ENCODE measurements at regions not wholly inside any gene's neighbourhood (a gene's known extent, or its start where the extent isn't known, plus 50 kb on each side); places are given as distances from the start of the nearest gene placed in this dataset.

DNA sequence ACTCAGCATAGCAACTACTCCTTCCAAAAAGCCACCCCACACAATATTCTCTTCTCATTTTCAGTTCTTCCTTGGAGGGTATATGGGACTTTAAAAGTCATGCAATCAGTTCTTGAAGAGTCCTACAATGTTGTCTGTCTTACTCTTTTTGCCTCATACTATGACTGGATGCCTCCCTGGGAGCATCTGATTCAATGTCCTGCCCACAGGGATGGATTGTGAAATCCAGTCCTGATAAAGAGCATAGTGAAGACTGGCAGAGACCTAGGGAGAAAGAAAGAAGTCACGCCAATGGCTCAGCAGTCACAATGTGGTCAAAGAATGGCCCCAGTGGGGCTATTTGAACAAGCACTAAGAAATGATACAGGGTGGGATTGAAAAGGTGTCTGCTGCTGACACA lies 155.1 kb upstream of the SERPINE2 start:
- Histone ChIP-seq H3K27me3 (ENCODE audit: control insufficient read depth, extremely low read depth, insufficient read depth, low read length) (no peaks in the 10 kb centered on the region), H3K27ac (ENCODE audit: control insufficient read depth, insufficient read depth, low read length) (no peak overlapping the region), H3K4me2 (ENCODE audit: control insufficient read depth, extremely low read depth, insufficient read depth, low read depth, low read length) (no peak overlapping the region), H3K4me1 (ENCODE audit: control insufficient read depth, extremely low read depth, insufficient read depth, low read length) (no peaks in the 10 kb centered on the region), H3K9me3 (ENCODE audit: control insufficient read depth, low read depth, low read length) (peaks cover 2% of the 10 kb centered on the region), H3K9me1 (ENCODE audit: control insufficient read depth, extremely low read depth, insufficient read depth, low read length) (no peaks in the 10 kb centered on the region), H2AFZ (ENCODE audit: control insufficient read depth, low read length) (no peak overlapping the region), H3K4me3 (ENCODE audit: control insufficient read depth in 2 of 3, extremely low read depth in 1 of 3, insufficient read depth in 2 of 3, low read depth in 1 of 3, low read length in 3 of 3) (no peak overlapping the region), H3K36me3 (ENCODE audit: control insufficient read depth in 2 of 2, extremely low read depth in 1 of 2, insufficient read depth in 2 of 2, low read length in 2 of 2) (no peaks in the 10 kb centered on the region), H3K79me2 (ENCODE audit: control insufficient read depth, insufficient read depth, low read length) (no peaks in the 10 kb centered on the region), H4K20me1 (ENCODE audit: control insufficient read depth, extremely low read depth, insufficient read depth, low read length) (no peaks in the 10 kb centered on the region), H3K9ac (ENCODE audit: control insufficient read depth, extremely low read depth, insufficient read depth, low read length) (no peak overlapping the region)
- FAIRE-seq (no peak), DNase-seq (ENCODE audit: low read depth, low spot score) (no peak)
- no peak for TF ChIP-seq EZH2 (IDR thresholded peaks at IDR 0.05; ENCODE audit: low read length)
- TF ChIP-seq, protein P1, sequence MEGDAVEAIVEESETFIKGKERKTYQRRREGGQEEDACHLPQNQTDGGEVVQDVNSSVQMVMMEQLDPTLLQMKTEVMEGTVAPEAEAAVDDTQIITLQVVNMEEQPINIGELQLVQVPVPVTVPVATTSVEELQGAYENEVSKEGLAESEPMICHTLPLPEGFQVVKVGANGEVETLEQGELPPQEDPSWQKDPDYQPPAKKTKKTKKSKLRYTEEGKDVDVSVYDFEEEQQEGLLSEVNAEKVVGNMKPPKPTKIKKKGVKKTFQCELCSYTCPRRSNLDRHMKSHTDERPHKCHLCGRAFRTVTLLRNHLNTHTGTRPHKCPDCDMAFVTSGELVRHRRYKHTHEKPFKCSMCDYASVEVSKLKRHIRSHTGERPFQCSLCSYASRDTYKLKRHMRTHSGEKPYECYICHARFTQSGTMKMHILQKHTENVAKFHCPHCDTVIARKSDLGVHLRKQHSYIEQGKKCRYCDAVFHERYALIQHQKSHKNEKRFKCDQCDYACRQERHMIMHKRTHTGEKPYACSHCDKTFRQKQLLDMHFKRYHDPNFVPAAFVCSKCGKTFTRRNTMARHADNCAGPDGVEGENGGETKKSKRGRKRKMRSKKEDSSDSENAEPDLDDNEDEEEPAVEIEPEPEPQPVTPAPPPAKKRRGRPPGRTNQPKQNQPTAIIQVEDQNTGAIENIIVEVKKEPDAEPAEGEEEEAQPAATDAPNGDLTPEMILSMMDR (optimal IDR thresholded peaks at IDR 0.05 in 1 of 3, IDR thresholded peaks at IDR 0.05 in 1 of 3, conservative IDR thresholded peaks at IDR 0.05 in 1 of 3; ENCODE audit: extremely low read depth in 1 of 3, insufficient read depth in 2 of 3, low read length in 3 of 3) = no peak
- dilution Hi-C loops (cut with MboI; ENCODE audit: extremely low pct_ligation_motif_present, low sequenced_read_pairs) = no loop called here

DNA sequence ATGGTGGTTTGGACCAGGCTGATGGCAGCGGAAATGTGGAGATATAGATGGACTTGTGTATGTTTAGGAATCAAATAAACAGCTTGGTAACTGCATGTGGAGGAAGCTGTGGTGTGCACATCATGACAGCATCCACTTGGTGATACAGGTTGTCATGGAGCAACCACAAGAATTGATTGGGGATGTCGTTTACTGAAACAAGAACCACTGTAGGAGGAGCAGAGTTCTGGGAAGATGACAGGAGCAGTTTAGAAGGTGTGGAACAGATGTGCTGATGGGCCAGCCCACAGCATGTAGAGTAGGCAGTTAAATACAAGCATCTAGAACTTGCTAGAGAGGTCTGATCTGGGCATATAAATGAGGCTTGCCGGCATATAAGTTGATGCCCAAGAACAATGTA lies 152.4 kb upstream of the SERPINE2 start:
- Histone ChIP-seq H3K4me3 (ENCODE audit: control insufficient read depth in 2 of 3, extremely low read depth in 1 of 3, insufficient read depth in 2 of 3, low read depth in 1 of 3, low read length in 3 of 3) (no peak overlapping the region), H3K27me3 (ENCODE audit: control insufficient read depth, extremely low read depth, insufficient read depth, low read length) (no peaks in the 10 kb centered on the region)

More for the DNA sequence above, 152.4 kb upstream of the SERPINE2 start:
- H3K4me2 ChIP-seq (ENCODE audit: control insufficient read depth, extremely low read depth, insufficient read depth, low read depth, low read length) = no peak overlapping the region
- H3K27ac ChIP-seq (ENCODE audit: control insufficient read depth, insufficient read depth, low read length) = no peak overlapping the region
- H3K4me1 ChIP-seq (ENCODE audit: control insufficient read depth, extremely low read depth, insufficient read depth, low read length) = no peaks in the 10 kb centered on the region
- H3K9me3 ChIP-seq (ENCODE audit: control insufficient read depth, low read depth, low read length) = peaks cover 2% of the 10 kb centered on the region
- no peaks in the 10 kb centered on the region for H4K20me1 ChIP-seq (ENCODE audit: control insufficient read depth, extremely low read depth, insufficient read depth, low read length)
- no peak overlapping the region for H2AFZ ChIP-seq (ENCODE audit: control insufficient read depth, low read length)
- dilution Hi-C loops (cut with MboI; ENCODE audit: extremely low pct_ligation_motif_present, low sequenced_read_pairs) = no loop called here
- TF ChIP-seq, protein P1 (optimal IDR thresholded peaks at IDR 0.05 in 1 of 3, IDR thresholded peaks at IDR 0.05 in 1 of 3, conservative IDR thresholded peaks at IDR 0.05 in 1 of 3; ENCODE audit: extremely low read depth in 1 of 3, insufficient read depth in 2 of 3, low read length in 3 of 3) = no peak
- TF ChIP-seq EZH2 (IDR thresholded peaks at IDR 0.05; ENCODE audit: low read length) = no peak
- H3K9me1 ChIP-seq (ENCODE audit: control insufficient read depth, extremely low read depth, insufficient read depth, low read length) = no peaks in the 10 kb centered on the region
- H3K79me2 ChIP-seq (ENCODE audit: control insufficient read depth, insufficient read depth, low read length) = no peaks in the 10 kb centered on the region
- no peaks in the 10 kb centered on the region for H3K36me3 ChIP-seq (ENCODE audit: control insufficient read depth in 2 of 2, extremely low read depth in 1 of 2, insufficient read depth in 2 of 2, low read length in 2 of 2)
- FAIRE-seq = peak; percentile 36
- no peak for DNase-seq (ENCODE audit: low read depth, low spot score)
- no peak overlapping the region for H3K9ac ChIP-seq (ENCODE audit: control insufficient read depth, extremely low read depth, insufficient read depth, low read length)
